Ovary (tissue), 7 donors: ENCODE measurements at regions not wholly inside any gene's neighbourhood (a gene's known extent, or its start where the extent isn't known, plus 50 kb on each side); places are given as distances from the start of the nearest gene placed in this dataset.

ENCODE experiments used
- DNase-seq, 5 donors: peaks; one replicate each; pipeline ENCODE4 v3.0.0-alpha.2; 2019 to 2020
- H3K27ac ChIP-seq, 2 donors: fragments of 200-600 bp; one replicate each; pipeline versions ENCODE4 v1.5.1 to v1.8.0; 2019 to 2022
- H3K27me3 ChIP-seq: fragments of 200-600 bp; one replicate; pipeline ENCODE4 v1.8.0; 2022
- H3K36me3 ChIP-seq: fragments of 200-600 bp; sonication (generic); one replicate; pipeline ENCODE4 v1.5.1; 2019
- H3K4me1 ChIP-seq: one replicate; pipeline ENCODE4 v1.8.1; 2013; ENCODE audit warnings: mild to moderate bottlenecking, moderate library complexity; ENCODE audit not compliant: insufficient read depth
- H3K4me3 ChIP-seq: fragments of 200-600 bp; sonication (generic); one replicate; pipeline ENCODE4 v1.5.1; 2017
- H3K9me3 ChIP-seq, 2 donors: fragments of 200-600 bp in 1 of 2; sonication (generic) in 1 of 2; one replicate each; pipeline versions ENCODE4 v1.5.1 to v1.8.1; 2013 to 2019; ENCODE audit warnings: mild to moderate bottlenecking in 1 of 2, moderate library complexity in 1 of 2
- EP300 ChIP-seq: sonication (generic); formaldehyde crosslinking; IDR thresholded peaks from one replicate; pipeline ENCODE4 v1.6.1; 2017; ENCODE audit warnings: antibody characterized with exemption
- POLR2A ChIP-seq: fragments of 450-650 bp; IDR thresholded peaks from one replicate; pipeline ENCODE4 v1.6.1; 2017; ENCODE audit warnings: antibody characterized with exemption, mild to moderate bottlenecking, moderate library complexity
- WGBS, 3 donors: extraction: QIAGEN DNeasy Blood & Tissue Kit in 1 of 3; methylation state at CpG; one replicate each; pipeline versions ENCODE4 v1.1.5 to v1.1.7; 2013 to 2017; 5-methylcytosine and 5-hydroxymethylcytosine counted together
- intact Hi-C, 4 donors: fragments of 100-400 bp; cut with DNase I; formaldehyde crosslinking; loops; one replicate each; pipeline versions ENCODE4 v1.11.0 to v1.15.1; 2022 to 2023
- TF ChIP-seq, protein P1 (sequence below), 3 donors: fragments of 450-650 bp in 2 of 3; fragments of 200-600 bp in 1 of 3; IDR thresholded peaks; one replicate each; pipeline versions ENCODE4 v1.5.1 to v1.8.0; 2016 to 2022; ENCODE audit warnings: antibody characterized with exemption in 3 of 3, mild to moderate bottlenecking in 1 of 3
- donor health status: DM: no; HTN: no; CAD: no; lungs with moderate emphysema.
- donor health status: DM: no; HTN: no; CAD: no.
- donor health status: Bipolar disorder and iron deficiency.
- donor health status: DM: no; HTN: no; CAD: no.
- donor health status: DM: yes; HTN: yes; CAD: no.

DNA sequence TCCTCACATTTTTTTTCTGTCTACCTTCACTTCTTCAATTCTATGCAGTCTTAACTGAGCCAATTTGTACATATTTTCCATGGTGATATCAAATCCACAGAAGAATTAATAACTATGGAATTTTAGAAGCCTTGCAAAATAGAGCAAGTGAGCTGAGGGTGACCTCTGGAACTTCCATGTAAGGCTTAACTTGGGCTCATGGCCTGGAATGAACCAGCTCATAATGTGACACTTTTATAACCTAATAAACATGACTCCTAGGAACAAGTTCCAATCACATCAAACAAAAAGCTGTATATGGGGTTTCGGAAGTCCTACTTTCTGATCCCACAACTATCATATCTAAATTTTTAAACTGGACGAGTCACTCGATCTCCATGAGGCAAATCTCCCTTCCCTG, 232.4 kb downstream of the FOXA2 start:
- no peaks in the 10 kb centered on the region for H3K36me3 ChIP-seq
- no peak overlapping the region for H3K4me3 ChIP-seq
- intact Hi-C loops, result no loop called here
- H3K9me3 ChIP-seq, result no peaks in the 10 kb centered on the region
- TF ChIP-seq EP300 (no peak), POLR2A (no peak)
- TF ChIP-seq, protein P1, sequence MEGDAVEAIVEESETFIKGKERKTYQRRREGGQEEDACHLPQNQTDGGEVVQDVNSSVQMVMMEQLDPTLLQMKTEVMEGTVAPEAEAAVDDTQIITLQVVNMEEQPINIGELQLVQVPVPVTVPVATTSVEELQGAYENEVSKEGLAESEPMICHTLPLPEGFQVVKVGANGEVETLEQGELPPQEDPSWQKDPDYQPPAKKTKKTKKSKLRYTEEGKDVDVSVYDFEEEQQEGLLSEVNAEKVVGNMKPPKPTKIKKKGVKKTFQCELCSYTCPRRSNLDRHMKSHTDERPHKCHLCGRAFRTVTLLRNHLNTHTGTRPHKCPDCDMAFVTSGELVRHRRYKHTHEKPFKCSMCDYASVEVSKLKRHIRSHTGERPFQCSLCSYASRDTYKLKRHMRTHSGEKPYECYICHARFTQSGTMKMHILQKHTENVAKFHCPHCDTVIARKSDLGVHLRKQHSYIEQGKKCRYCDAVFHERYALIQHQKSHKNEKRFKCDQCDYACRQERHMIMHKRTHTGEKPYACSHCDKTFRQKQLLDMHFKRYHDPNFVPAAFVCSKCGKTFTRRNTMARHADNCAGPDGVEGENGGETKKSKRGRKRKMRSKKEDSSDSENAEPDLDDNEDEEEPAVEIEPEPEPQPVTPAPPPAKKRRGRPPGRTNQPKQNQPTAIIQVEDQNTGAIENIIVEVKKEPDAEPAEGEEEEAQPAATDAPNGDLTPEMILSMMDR (IDR thresholded peaks at IDR 0.05), result no peak
- H3K27me3 ChIP-seq, result no peaks in the 10 kb centered on the region
- no peak for DNase-seq
- H3K4me1 ChIP-seq, result no peaks in the 10 kb centered on the region
- H3K27ac ChIP-seq, result no peak overlapping the region
- WGBS, 3 donors, result 62 to 81% (median 67%) methylated on average over 3 of the region's 3 CpGs

DNA sequence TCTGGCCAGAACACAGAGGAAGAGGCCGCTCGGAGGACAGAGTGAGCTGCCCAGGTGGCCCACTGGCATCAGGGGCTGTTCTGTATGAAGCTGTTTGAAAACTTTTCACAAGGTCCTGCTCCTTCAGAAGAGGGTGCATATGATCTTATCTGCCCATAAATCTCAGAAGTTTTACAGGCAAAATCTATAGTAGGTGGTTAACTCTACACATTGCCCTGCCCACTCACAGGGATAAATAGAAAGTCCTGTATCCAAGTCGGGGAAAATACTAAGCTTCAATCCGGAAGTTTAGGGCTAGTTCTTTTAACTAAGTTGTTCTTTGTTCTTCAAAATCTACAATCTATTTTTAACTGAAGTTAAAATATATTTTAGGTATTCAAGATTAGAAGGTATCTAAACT, 233.7 kb downstream of the FOXA2 start:
- no peak for DNase-seq
- intact Hi-C loops, result no loop called here
- WGBS, 3 donors, result 71 to 82% (median 79%) methylated on average over 4 of the region's 4 CpGs
- Histone ChIP-seq H3K36me3 (no peaks in the 10 kb centered on the region), H3K27ac (no peak overlapping the region), H3K4me3 (no peak overlapping the region), H3K27me3 (no peaks in the 10 kb centered on the region), H3K4me1 (no peaks in the 10 kb centered on the region), H3K9me3 (no peaks in the 10 kb centered on the region)
- TF ChIP-seq EP300 (no peak), POLR2A (no peak)
- TF ChIP-seq, protein P1 (IDR thresholded peaks at IDR 0.05), result no peak

DNA sequence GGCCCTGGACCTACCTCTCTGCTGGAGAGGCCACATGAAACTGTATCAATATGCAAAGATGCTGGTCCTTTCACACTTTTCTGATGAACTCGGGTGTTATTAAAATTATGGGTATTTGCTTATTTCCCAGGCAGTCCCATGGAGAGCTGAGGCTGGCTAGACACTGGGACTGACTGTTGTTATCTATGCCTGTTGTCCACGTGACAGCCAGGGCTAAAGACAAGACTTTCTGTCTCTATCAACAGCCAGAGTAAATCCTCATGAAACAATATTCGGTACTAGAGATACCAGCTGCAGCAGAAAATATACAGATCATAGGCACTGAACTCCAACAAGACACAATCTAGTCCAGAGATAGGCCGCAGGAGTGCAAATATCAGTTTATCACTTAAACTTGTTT, 236.4 kb downstream of the FOXA2 start:
- H3K27me3 ChIP-seq, result no peaks in the 10 kb centered on the region
- no peaks in the 10 kb centered on the region for H3K4me1 ChIP-seq
- 50 to 57% (median 55%) methylated on average over 4 of the region's 4 CpGs for WGBS, 3 donors
- no peaks in the 10 kb centered on the region for H3K36me3 ChIP-seq
- H3K4me3 ChIP-seq, result no peak overlapping the region
- H3K9me3 ChIP-seq, result no peaks in the 10 kb centered on the region
- DNase-seq, result no peak
- no peak overlapping the region for H3K27ac ChIP-seq
- intact Hi-C loops, result no loop called here
- TF ChIP-seq, protein P1 (IDR thresholded peaks at IDR 0.05), result no peak
- TF ChIP-seq EP300, result no peak
- no peak for TF ChIP-seq POLR2A

DNA sequence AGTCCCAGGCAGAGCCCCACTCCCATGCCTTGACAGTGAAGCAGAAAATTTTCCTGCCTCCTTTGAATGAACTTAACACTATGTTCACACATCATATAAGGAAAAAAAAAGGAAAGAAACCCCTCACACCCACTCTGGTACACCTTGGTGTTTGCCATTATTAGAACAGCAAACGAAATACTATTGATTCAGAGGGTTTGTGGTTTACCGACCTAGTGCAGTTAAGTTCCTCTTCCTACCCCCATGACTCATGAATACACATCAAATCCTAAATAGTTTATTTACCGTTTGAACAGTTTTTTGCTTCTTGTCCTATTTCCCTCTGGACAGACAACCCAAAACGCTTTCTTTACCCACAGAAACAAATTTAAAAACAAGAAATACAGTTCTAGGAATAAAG, 237.7 kb downstream of the FOXA2 start:
- intact Hi-C loops, result no loop called here
- no peaks in the 10 kb centered on the region for H3K4me1 ChIP-seq
- TF ChIP-seq EP300 (no peak), POLR2A (no peak)
- TF ChIP-seq, protein P1 (IDR thresholded peaks at IDR 0.05), result no peak
- WGBS, 3 donors, result 66 to 71% (median 67%) methylated on average over 4 of the region's 4 CpGs
- H3K27ac ChIP-seq, result no peak overlapping the region
- no peaks in the 10 kb centered on the region for H3K27me3 ChIP-seq
- no peak overlapping the region for H3K4me3 ChIP-seq
- H3K9me3 ChIP-seq, result no peaks in the 10 kb centered on the region
- DNase-seq, result no peak
- H3K36me3 ChIP-seq, result no peaks in the 10 kb centered on the region

DNA sequence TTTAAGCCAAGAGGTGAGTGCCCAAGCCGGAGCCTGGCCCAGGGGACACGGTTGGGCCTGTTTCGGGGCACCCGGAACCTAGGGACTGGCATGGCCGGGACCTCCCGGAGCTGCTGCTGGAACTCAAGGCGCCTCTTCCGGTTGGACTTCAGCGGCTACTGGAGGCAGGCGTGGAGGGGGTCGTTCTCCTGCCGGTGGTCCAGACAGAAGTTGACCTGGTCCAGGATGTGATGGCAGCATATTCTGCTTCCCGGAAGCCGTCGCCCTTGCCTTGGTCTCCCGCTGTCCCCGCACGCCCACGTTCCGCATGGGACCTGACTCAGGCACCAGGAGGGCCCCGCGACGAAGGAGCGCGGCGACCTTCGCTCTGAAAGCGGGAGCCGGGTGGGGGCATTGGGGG, 240.8 kb downstream of the FOXA2 start:
- Histone ChIP-seq H3K27me3 (no peaks in the 10 kb centered on the region), H3K4me1 (no peaks in the 10 kb centered on the region), H3K4me3 (no peak overlapping the region), H3K27ac (no peak overlapping the region), H3K9me3 (no peaks in the 10 kb centered on the region), H3K36me3 (no peaks in the 10 kb centered on the region)
- 94 to 96% (median 96%) methylated on average over 29 of the region's 29 CpGs for WGBS, 3 donors
- DNase-seq, result no peak
- intact Hi-C loops, result loop anchor here in 1 of 4 donors (5.0 kb wide), 1 partner anchor 339 kb away; no protein-coding TSS in a partner anchor
- TF ChIP-seq, protein P1 (IDR thresholded peaks at IDR 0.05), result no peak
- TF ChIP-seq POLR2A (no peak), EP300 (no peak)
